ENCODE measurements at regions not wholly inside any gene's neighbourhood (a gene's known extent, or its start where the extent isn't known, plus 50 kb on each side); places are given as distances from the start of the nearest gene placed in this dataset.

DNA sequence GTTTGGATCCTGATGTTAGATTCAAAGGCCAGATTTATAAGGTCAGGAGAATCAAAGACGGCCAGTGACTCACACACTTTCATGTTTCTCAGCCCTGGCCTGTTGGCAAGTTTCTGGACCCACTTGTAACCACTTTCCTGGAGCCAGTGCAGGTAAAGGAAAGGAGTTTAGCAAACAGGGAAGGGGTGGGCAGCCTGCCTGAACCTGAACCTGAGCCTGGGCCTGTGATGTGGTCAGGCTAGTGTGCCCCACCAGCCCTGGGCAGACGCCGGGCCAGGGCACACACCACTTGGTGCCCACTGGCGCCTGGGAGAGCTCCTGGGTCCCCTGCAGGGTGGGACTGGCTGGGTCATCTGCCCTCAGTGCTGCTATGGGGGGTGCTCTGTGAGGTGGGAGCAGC is 100.5 kb upstream of the SPRED2 start:
- DNase-seq (ENCODE audit: low read depth): no peak

GRCh38 chr2:65532326-65532725 is 99.9 kb upstream of the SPRED2 start:
- no peak for DNase-seq (ENCODE audit: low read depth)

- DNase-seq (ENCODE audit: low read depth): no peak
Observed at GRCh38 chr2:65530547-65531320, 98.3 kb upstream of the SPRED2 start.

DNA sequence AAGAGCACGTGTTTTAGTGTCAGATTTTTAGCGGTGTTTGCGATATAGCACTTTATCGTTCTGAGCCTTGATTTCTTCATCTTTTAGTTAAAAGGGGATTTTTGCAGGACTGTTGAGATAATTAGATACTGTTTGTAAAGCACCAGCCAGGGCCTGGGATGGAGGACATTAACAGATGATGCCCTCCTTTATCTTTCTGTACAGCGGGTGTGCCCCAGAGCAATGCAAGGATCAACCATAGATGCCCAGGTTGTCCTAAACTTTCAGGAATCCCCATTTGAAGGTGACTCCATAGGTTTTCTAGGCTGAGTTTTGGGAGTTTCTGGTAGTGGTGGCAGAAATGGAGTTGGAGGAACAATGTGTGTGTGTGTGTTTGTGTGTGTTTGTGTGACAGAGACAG is 97.0 kb upstream of the SPRED2 start:
- DNase-seq (ENCODE audit: low read depth): no peak

GRCh38 chr2:65528241-65528574 is 95.8 kb upstream of the SPRED2 start:
- DNase-seq (ENCODE audit: low read depth): no peak

- DNase-seq (ENCODE audit: low read depth): no peak
Observed at GRCh38 chr2:65527451-65528240, 95.2 kb upstream of the SPRED2 start.

DNA sequence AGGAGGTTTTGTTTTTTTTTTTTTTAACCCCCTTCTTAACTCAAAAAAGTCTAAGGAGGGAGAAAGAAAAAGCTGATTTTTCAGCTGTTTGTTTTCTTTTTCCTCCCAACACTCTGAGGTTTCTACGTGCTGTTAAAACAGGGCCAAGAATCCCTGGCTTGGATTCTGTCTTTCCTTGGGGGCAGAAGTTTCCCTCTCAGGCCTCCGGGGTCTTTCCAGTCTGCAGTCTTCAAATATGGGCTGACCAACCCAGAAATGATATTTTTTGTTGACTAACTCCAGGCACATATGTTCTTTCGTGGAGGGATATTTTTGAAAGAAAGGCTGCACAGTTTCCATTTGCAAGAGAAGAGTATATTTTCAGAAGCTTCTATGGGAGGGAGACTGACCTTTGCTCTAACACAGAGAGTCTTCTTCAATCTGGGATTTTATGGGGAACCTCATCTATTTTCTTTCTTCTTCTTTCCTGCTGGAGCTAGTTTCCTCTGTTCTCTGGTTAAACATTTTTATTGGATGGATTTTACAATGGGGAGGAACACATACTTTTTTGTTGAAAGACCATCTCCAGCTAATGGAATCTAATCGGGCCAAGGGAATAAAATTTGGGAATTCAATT is 93.3 kb upstream of the SPRED2 start:
- no peak for DNase-seq (ENCODE audit: low read depth)

GRCh38 chr2:65522922-65523321 is 90.5 kb upstream of the SPRED2 start:
- no peak for DNase-seq (ENCODE audit: low read depth)

GRCh38 chr2:65518751-65519150 is 86.4 kb upstream of the SPRED2 start:
- no peak for DNase-seq (ENCODE audit: low read depth)

DNA sequence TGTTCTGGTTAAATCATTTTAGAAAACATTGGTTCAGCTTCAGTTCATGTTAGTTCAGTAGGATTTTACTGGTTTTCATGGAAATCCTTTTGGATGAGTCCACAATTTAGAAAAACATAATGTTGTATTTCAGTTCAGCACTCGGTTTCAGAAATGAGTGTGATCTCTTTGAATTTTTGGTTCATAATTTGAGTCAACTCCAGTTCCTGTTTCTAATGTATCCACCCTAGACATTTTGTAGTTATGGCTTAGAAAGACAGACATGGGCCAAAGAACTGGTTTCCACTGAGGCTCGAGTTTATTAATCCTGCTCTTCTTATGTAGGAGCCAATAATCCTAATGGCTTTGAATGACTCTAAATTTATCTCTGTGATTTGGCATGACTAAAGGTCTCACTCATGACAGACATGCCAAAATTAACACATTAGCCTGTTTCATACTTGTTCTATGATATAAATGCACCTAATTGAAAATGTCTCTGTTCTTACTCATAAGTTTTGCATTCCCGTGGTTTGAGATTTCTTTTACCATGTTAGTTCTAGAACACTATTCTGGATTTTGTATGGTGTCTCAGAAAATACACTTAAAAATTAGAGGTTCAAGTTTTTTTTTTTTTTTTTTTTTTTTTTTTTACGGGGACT is 82.3 kb upstream of the SPRED2 start:
- DNase-seq (ENCODE audit: low read depth): no peak

GRCh38 chr2:65512783-65513182 is 80.4 kb upstream of the SPRED2 start:
- DNase-seq (ENCODE audit: low read depth): no peak

GRCh38 chr2:65511306-65511705 is 78.9 kb upstream of the SPRED2 start:
- no peak for DNase-seq (ENCODE audit: low read depth)

DNA sequence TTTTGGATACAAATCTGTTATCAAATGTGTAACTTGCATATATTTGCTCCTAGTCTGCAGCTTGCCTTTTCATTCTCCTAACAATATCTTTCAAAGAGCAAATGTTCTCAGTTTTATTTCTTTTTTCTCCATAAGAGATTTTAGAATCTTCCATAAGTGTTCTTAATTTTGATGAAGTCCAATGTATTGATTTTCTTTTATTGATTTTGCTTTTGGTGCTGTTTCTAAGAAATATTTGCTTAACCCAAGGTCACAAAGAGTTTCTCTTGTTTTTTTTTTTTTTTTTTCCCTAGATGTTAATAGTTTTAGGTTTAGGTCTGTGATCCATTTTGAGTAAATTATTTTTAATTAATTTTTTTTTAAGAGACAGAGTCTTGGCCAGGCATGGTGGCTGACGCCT is 75.8 kb upstream of the SPRED2 start:
- DNase-seq (ENCODE audit: low read depth): no peak

DNA sequence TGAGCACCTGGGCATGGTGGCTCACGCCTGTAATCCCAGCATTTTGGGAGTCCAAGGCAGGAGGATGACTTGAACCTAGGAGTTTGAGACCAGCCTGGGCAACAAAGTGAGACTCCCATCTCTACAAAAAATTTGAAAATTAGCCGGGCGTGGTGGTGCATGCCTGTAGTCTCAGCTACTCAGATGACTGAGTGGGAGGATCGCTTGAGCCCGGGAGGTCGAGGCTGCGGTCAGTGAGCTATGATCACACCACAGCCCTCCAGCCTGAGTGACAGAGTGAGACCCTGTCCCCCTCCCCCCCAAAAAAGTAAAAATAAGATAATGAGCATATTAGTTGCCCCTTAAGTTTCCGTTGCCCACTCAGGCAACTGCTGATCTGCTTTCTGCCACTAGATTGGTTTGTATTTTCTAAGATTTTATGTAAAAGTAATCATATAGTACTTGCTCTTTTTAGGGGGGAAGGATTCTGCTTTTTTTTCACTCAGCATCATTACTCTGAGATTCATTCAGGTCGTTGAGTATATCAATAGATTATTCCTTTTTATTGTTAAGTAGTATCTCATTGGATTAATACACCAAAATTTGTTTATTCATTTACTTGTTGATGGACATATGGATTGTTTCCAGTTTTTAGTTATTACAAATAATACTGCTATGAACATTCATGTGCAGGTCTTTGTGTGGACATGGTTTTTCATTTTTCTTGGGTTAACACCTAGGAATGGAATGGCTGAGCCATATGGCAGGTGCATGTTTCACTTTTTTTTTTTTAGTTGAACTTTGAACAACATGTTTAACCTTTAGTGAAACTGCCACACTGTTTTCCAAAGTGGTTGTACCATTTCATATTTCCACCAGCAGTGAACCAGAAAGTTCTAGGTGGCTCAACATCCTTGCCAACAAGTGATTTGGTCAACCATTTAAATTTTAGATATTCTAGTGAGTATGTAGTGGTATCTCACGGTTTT is 75.0 kb upstream of the SPRED2 start:
- no peak for DNase-seq (ENCODE audit: low read depth)

GRCh38 chr2:65504814-65505697 is 72.7 kb upstream of the SPRED2 start:
- no peak for DNase-seq (ENCODE audit: low read depth)

DNA sequence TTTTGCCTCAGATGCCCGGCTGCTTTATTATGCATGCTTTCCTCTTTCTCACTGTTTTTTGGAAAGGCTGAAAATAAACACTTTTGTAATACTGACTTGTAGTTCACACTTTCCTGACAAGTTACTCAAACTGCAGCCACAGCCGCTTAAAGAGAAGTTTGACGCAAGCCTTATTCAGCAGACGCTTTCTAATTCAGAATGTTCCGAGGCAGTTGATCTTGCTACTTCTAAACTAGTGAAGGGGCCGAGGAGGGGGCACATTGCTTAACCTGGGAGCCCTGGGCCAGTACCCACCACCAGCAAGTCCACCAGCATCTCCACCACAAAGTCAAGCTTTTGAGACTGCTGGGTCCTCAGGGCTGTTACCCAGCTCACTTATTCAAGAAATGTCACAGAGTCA is 71.8 kb upstream of the SPRED2 start:
- no peak for DNase-seq (ENCODE audit: low read depth)

GRCh38 chr2:65503746-65504145 is 71.3 kb upstream of the SPRED2 start:
- no peak for DNase-seq (ENCODE audit: low read depth)

DNA sequence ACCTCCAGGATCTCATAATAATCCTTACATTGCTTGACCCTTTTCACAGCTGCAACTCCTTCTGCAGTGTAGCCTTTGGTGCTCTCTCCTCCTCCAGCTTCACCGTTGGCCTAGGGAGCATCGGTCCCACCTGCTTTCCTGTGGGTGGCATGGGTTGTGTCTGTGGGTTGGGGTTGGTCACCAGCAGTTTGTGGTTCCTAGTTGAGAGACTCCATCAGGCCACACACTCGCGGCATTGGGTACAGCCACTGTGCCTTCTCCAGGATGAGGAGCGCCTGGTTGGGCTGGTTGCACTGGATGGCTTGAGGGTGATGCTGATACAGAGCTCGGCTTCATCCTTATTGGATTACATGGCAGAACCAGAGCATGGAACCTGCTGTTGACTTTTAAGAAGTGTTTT is 69.4 kb upstream of the SPRED2 start:
- DNase-seq (ENCODE audit: low read depth): no peak

- DNase-seq (ENCODE audit: low read depth): no peak
Observed at GRCh38 chr2:65501074-65501473, 68.7 kb upstream of the SPRED2 start.

GRCh38 chr2:65500310-65501040 is 68.1 kb upstream of the SPRED2 start:
- no peak for DNase-seq (ENCODE audit: low read depth)
